NCI-H460 (cell line): ENCODE measurements at regions not wholly inside any gene's neighbourhood (a gene's known extent, or its start where the extent isn't known, plus 50 kb on each side); places are given as distances from the start of the nearest gene placed in this dataset.

Experiments used
- DNase-seq: peaks from one replicate; pipeline ENCODE4 v3.0.0-alpha.2; 2016; ENCODE audit warnings: low read depth; ENCODE audit errors: extremely low read depth

DNA sequence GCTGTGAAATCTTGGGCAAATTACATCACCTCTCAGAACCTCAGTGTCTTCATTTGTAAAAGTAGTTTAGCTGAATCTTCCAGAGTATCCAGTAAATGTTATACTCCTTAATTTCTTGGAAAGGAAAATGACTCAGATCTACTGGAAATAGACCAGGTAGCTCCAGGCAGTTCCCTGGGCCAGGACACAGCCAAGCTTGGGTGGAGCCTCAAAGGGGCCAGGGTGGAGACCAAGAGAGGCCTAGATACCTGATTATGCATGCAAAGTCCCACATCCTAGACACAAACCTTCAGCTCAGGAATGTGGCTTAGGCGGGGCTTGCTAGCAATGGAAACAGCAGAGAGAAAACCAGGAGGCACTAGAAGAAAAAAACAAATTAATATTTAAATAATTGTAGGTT is 272.8 kb downstream of the MAFB start:
- no peak for DNase-seq

GRCh38 chr20:40414843-40415615 is 274.0 kb downstream of the MAFB start:
- DNase-seq, result no peak

DNA sequence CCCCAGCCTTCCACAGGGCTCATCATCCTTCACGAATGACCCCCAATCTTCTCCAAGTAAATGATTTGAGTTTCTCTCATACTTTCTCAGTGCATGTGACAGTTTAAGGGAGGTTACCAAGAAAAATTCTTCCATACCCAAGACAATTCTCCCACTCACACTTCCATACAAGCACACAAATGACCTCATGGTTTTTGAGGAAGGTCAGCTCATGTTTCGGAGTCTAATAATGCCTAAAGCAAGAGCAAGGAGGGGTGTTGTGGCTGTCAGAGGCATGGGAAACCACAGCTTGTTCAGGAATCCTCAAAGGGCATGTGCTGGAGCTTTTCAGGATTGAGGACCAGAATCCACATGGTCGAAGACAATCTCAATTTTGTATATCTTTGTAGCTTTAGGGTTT is 279.0 kb downstream of the MAFB start:
- no peak for DNase-seq

GRCh38 chr20:40397467-40397866 is 291.6 kb downstream of the MAFB start:
- no peak for DNase-seq

- DNase-seq, result no peak
These were observed 295.6 kb downstream of the MAFB start for GRCh38 chr20:40393197-40394079.

DNA sequence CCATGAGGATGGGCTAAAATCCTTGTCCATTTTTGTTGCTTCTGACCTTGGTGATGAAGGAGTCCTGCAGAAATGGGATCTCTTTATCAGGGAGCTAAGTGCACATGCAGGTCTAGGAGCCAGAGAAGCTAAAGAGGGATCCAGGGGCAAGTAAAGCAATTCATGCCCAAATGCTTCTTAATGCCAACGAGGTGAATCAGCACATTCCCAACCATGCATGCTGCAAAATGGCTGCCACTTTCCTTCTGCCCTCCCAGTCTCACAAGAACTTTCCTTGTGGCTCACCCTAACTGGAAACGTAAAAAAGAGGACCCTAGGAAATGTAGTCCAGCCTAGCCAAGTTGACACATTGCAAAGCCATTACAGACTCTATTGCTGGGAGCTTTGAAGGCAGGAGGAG is 298.4 kb downstream of the MAFB start:
- no peak for DNase-seq

GRCh38 chr20:40370800-40371199 is 318.2 kb downstream of the MAFB start:
- no peak for DNase-seq

- no peak for DNase-seq
These were observed 320.2 kb downstream of the MAFB start for GRCh38 chr20:40368876-40369275.

DNA sequence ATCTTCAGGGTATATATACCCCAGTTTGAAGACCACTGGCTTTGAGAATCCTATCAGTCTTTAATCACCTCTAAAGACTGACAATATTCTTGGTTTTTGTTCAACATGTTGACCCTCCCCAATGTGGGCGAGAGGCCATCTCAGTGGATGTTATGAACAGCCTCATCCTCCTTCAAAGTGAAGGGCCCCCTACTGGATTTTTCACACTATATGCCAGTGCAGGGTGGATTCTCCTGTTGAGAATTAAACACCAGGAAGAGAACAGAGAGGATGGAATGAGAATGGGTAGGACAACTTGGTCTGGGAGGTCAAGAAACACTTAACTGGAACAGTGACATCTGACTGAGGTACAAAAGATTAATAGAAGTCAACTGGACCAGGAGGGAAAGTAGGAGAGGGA is 327.1 kb downstream of the MAFB start:
- no peak for DNase-seq

DNA sequence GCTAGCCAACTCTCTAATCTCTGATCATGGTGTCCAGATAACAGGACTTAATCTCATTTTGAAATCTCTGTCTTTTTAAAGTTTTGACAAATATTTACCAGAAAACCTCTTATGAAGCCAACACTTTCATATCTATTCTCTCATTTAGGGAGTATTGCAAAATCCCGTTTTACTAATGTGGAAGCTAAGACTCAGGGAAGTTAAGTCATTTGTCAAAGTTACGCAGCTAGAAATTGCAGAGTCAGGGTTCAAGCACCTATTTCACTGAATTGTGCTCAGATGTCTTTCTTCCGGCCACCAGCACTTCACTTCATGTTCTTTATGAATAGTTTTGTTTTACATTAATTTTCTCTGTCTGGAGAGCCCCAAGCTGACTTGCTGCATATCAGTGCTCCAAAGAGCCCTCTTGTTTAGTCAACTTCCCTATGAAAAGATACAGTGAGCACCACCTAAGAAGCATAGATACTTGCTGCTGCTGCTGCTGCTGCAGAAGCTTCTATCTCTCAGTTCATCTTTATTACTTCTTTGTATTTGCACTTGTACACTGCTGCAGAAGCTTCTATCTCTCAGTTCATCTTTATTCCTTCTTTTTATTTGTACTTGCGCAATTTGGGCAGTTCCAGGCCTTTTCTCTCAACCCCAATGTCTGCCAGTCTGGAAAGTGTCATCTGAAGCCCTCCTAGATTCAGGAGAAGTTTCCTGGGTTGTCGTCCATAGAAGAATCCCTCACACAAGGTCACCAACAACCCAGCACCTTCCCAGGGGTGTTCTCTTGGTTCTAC is 329.7 kb downstream of the MAFB start:
- DNase-seq, result no peak

DNA sequence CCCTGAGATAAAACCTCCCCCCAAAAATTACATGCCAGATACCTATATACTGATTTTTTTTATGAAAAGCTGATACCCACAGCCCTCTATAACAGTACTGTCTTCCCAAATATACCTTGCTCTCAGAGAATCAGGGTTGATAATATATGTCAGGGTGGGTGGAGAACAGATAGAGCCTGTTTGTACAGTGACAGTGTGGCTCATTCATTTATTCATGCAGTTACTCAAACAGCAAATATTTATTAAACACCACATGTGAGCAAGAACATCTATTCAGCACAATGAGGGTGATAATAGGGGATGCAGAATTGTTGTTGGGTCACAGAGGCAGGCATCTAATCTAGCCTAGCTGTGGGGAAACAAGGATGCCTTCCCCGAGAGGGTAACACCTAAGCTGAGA is 334.2 kb downstream of the MAFB start:
- DNase-seq, result no peak

- DNase-seq, result no peak
These were observed 345.6 kb downstream of the MAFB start for GRCh38 chr20:40343390-40343789.

DNA sequence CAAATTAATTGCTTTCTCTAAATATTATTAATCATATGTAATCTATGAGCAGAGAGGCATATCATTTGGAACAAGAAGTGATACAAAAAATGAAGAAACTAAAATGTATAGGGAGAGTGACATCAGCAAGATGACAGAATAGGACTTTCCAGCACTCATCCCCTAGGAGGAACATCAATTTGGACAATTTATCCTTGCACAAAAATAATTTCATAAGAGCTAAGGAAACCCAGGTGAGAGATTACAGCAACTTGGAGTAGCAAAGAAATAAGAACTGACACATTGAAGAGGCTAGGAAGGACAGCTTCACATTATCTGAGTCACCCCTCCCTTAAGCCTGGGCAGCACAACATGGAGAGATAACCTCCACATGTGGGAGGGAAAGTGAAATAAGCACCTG is 347.5 kb downstream of the MAFB start:
- no peak for DNase-seq

DNA sequence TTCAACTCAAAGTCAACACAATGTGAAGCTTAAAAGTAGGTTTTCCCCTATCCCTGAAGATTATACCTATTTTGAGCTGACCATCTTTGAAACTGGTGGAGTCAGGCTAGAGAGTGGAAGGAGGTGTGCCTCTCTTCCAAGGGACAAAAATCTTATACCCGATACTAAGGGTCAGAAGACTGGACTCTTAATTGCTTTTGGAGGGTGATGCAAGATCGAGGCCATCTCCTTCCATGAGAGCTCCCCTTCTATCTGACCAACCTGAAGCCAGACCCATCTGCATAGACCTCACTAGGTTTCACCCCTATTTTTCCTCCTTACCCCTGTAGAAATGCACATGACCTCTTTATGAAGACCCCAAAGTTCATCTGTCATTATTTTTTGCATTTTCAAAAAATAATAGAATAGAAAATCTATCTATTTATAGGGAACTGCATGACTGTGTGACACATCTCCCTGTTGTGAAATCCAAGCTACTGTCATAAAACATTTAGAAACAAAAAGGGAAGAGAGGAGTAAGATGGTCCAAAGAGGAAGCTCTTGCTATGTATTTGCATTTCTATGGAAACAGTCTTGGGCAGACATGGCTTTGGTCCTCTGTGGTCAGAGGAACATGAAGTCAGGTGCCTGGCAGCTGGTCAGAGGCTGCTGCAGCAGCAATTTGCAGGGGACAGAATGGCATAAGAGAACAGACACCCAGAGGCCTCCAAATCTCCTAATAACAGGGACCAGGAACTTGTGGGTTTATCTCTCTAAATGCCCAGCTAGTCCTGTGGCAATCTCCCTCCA is 349.2 kb downstream of the MAFB start:
- no peak for DNase-seq

DNA sequence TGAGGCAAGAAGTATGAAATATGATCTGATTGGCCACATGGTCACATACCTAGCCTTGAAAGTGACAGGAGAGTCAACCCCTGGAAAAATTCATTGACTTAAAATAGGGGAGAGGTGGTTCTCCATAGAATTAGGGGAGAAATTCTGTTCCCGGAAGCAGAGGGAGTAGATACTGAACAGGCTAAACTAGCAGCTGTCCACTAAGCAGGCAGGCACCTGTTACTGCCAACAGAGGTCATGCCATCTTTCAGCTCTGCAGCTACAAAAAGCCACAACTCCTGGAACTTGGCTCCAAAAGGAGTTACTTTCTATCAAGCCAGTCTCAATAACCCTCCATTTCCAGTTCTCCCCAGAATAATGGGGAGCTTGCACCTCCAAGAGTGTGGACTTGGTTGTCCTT is 352.5 kb downstream of the MAFB start:
- DNase-seq, result no peak

DNA sequence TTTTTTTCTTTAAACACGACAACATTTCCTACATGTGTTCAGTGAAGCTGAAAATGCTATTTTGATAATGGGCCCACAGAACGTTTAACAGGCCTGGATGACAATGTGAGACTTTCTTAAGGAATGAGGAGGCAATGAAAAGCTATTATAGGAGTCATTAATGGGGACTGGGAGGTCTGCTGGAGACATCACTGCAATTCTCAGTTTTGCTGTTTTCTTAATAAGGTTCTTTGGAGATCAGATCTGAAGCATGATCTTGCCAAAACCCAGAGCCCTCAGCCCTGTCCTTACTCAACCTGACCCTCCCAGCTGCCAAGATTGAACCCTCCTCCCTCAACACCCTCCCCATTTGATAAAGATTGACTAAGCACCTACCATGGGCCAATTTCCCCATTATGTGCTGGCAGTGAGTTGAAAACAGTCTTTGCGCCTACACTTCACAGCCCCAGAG is 353.1 kb downstream of the MAFB start:
- no peak for DNase-seq

GRCh38 chr20:40335437-40335836 is 353.6 kb downstream of the MAFB start:
- no peak for DNase-seq

DNA sequence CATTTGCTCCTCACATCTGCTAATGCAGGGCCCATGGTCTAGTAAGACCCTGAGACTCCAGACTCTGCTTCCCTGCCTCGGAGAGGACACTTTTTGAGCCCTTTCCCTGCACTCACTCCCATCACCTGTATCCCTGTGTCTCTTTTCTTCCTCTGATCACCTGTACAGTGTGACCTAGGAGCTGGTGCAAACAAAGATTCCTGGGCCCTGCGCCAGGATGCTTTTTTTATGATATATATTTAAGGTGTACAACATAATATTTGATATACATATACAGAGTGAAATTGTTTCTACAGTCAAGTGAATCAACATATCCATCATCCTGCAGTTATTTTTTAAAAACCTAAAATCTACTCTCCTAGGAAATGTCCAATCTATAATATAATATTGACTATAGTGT is 355.4 kb downstream of the MAFB start:
- no peak for DNase-seq

DNA sequence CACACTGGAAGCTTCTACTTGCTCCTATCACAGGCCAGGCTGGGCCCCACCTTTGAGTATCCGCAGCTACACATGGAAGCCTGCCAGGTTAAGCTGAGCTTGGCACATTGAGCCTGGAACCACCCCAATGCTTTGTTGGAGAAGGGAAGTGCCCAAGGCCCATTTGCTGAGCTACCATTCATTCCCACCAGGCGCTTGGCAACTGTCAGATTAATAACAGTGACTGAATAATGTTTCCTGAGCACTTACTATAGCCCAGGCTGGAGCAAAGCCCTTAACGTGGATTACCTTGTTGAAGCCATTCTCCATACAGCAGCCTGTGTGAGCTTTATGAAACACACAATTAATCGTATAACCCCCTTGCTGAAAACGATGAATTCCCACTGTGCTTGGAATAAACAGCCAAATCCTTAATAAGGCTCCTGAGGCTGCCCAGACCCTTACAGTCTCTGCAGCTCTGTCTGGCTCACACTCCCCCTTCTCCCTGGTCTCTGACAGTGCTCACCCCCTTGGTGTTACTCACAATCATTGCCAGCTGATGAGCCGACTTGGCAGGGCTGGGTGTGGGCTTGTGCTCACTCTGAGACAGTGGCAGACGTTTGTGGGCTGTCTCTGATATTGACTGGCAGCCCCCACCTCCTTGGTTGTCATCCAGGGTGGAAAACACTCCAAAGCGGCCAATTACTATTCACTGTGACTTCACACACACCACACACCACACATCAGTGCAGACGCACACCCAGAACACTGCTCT is 357.1 kb downstream of the MAFB start:
- no peak for DNase-seq

- no peak for DNase-seq
These were observed 357.8 kb downstream of the MAFB start for GRCh38 chr20:40331249-40331648.
